Type B pancreatic cell (in vitro differentiated cells): ENCODE measurements at regions not wholly inside any gene's neighbourhood (a gene's known extent, or its start where the extent isn't known, plus 50 kb on each side); places are given as distances from the start of the nearest gene placed in this dataset.

Source experiments
- DNase-seq: peaks from one replicate; pipeline ENCODE4 v3.0.0; 2021; ENCODE audit warnings: mixed read lengths; ENCODE audit not compliant: unreplicated experiment; ENCODE audit errors: extremely low spot score
- H3K27ac Mint-ChIP-seq: 2 replicates; pipeline ENCODE4 v1.8.0; 2021; ENCODE audit warnings: mild to moderate bottlenecking, mixed read lengths
- H3K27me3 Mint-ChIP-seq: 2 replicates; pipeline ENCODE4 v1.8.0; 2021; ENCODE audit warnings: mixed read lengths
- H3K36me3 Mint-ChIP-seq: 2 replicates; pipeline ENCODE4 v1.8.0; 2021; ENCODE audit warnings: mixed read lengths
- H3K4me1 Mint-ChIP-seq: one replicate; pipeline ENCODE4 v1.8.0; 2021; ENCODE audit warnings: mixed read lengths; ENCODE audit not compliant: unreplicated experiment
- H3K4me3 Mint-ChIP-seq: 2 replicates; pipeline ENCODE4 v1.8.0; 2021; ENCODE audit warnings: mild to moderate bottlenecking, mixed read lengths
- H3K9me3 Mint-ChIP-seq: 2 replicates; pipeline ENCODE4 v1.8.0; 2021; ENCODE audit warnings: mixed read lengths
- TF ChIP-seq, protein P1 (sequence below): fragments of 200-600 bp; sonication (generic); conservative IDR thresholded peaks from 2 replicates; pipeline ENCODE4 v1.5.0; 2021; ENCODE audit warnings: antibody characterized with exemption, mild to moderate bottlenecking

DNA sequence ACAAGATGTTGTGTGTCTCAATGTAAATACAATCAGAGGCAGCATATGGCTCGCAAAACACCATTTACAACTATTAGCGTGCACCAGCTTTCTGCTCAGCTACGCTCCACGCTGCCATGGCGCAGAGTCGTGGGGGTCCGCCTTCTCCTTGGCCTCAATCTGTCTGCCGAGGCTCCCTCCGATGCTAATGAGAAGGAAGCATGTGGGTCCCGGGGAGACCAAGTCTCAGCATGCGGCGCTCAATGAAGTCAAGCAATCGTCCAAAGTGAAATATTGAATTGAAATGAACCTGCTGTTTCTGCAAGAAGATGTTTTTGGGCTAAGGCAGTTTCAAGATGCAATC lies 228.9 kb downstream of the TOMM20 start:
- DNase-seq = no peak

DNA sequence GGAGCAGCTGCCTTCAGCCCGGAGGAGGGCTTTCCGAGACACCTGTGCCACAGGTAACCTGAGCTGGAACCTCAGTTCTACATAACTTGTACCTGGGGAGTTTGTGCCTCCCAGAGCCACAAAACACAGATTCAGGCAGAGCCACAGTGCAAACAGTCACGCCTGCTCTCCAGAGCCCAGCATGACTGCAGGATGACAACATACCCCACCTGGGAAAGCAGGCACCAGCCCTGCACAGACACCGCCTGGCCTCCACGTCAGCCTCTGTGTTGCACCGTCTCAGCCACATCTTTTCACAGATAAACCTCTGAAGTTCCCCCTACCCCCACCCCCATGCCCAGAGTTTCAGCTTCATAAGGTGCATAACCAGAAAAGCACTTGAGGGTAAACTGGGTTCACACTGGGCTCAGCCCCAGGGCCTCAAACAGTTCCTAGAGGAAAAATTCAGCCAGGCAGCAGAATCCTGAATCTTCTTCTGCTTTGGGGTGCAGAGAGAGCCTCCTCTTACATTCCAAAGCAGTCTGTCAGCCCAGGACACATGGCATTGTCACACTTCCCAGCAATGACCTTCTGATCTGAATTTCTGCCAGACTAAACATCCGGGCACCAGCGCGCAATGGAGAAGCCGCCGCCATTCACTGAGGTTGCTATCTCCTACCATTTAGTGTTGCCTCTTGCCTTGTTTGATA lies 229.5 kb downstream of the TOMM20 start:
- Mint-ChIP-seq H3K27me3 (no peaks in the 10 kb centered on the region), H3K4me1 (peaks cover 39% of the 10 kb centered on the region), H3K36me3 (no peaks in the 10 kb centered on the region), H3K27ac (peak overlapping the region; percentile 18), H3K9me3 (no peaks in the 10 kb centered on the region), H3K4me3 (no peak overlapping the region)
- DNase-seq = no peak
- TF ChIP-seq, protein P1, sequence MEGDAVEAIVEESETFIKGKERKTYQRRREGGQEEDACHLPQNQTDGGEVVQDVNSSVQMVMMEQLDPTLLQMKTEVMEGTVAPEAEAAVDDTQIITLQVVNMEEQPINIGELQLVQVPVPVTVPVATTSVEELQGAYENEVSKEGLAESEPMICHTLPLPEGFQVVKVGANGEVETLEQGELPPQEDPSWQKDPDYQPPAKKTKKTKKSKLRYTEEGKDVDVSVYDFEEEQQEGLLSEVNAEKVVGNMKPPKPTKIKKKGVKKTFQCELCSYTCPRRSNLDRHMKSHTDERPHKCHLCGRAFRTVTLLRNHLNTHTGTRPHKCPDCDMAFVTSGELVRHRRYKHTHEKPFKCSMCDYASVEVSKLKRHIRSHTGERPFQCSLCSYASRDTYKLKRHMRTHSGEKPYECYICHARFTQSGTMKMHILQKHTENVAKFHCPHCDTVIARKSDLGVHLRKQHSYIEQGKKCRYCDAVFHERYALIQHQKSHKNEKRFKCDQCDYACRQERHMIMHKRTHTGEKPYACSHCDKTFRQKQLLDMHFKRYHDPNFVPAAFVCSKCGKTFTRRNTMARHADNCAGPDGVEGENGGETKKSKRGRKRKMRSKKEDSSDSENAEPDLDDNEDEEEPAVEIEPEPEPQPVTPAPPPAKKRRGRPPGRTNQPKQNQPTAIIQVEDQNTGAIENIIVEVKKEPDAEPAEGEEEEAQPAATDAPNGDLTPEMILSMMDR = no peak

More for the DNA sequence above, 228.9 kb downstream of the TOMM20 start:
- H3K4me3 Mint-ChIP-seq = no peak overlapping the region
- peaks cover 37% of the 10 kb centered on the region for H3K4me1 Mint-ChIP-seq
- no peaks in the 10 kb centered on the region for H3K36me3 Mint-ChIP-seq
- no peak overlapping the region for H3K27ac Mint-ChIP-seq
- TF ChIP-seq, protein P1 = no peak
- no peaks in the 10 kb centered on the region for H3K9me3 Mint-ChIP-seq
- no peaks in the 10 kb centered on the region for H3K27me3 Mint-ChIP-seq

DNA sequence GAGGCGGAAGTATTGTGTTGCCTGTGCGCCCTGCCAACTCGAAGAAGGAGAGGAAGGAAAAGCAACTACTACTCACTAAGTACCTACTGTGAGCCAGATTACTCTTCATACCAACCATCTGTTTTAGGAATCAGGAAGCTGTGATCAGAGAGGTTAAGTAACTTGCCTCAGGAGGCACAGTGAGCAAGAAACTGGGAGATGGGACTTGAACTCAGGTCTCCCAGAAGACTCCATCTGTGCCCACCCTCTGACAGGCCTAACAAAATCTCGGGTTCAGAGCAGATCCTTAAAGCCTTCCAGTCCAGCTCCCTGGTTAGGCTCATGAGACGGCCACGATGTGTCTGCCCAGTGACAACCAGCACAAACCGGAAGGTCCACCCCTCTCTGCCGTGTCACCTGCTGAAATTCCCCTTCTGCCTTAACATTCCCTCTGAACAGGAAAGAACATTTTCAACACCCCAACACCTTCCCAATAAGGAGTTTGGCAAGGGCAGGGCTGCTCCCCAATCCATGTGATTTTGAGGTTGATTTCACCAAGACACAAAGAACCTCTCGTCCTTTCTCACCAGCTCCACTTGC lies 230.1 kb downstream of the TOMM20 start:
- Mint-ChIP-seq H3K9me3 (no peaks in the 10 kb centered on the region), H3K27ac (peak overlapping the region; percentile 18), H3K27me3 (no peaks in the 10 kb centered on the region), H3K4me1 (peaks cover 41% of the 10 kb centered on the region), H3K36me3 (no peaks in the 10 kb centered on the region), H3K4me3 (no peak overlapping the region)
- TF ChIP-seq, protein P1 = no peak
- no peak for DNase-seq

DNA sequence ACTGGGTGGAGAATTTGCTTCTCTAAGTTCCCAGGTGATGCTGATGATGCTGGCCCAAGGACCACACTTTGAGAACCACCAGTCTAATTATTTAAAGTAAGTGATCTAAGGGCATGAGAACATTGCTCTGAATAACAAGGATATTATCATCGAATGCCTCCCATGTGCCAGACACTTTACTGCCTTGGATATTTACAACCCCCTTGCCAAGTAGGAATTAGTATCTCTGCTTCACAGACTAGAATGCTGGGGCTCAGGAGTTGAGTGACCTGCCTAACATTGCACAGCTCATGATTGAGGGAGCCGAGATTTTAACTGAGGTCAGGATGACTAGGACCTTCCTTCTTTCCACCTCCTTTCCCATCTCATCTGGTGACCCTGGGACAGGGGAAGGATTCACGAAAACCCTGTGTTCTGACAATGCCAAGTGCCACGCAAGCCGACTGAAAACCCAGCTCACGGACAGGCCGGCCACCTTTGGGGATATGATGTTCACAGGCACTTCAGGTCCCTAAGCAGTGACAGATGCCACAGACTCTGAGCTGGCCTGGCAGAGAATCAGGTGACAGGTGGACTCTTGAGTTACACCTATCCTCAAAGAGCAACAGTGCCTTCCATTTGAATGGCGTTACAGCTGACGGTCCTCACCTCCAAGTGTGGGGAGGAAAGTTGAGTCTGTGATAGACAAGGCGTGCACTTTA lies 230.7 kb downstream of the TOMM20 start:
- Mint-ChIP-seq H3K4me3 (no peak overlapping the region), H3K27ac (no peak overlapping the region), H3K36me3 (no peaks in the 10 kb centered on the region), H3K9me3 (no peaks in the 10 kb centered on the region), H3K4me1 (peaks cover 41% of the 10 kb centered on the region), H3K27me3 (no peaks in the 10 kb centered on the region)
- no peak for DNase-seq
- TF ChIP-seq, protein P1 = no peak

DNA sequence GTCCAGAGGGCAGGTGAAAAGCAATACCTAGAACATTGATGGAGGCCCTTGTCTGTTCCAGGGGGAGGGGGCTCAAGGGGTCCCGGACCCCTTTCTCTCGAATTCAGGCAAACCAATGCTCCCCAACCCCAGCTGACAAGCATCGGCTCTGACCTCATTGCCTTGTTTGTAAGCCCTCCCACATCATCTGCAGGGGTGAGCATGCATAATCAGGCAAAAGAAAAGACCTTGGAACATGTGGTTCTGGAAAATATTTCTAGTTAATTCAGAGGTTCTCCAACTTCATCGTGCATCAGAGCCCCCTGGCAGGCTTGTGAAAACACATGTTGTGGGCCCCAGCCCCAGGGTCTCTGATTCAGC lies 231.3 kb downstream of the TOMM20 start:
- Mint-ChIP-seq H3K27ac (no peak overlapping the region), H3K9me3 (no peaks in the 10 kb centered on the region), H3K27me3 (no peaks in the 10 kb centered on the region), H3K36me3 (no peaks in the 10 kb centered on the region), H3K4me3 (no peak overlapping the region), H3K4me1 (peaks cover 41% of the 10 kb centered on the region)
- no peak for DNase-seq
- TF ChIP-seq, protein P1 = no peak
